Mesenchymal stem cell (in vitro differentiated cells and primary cell): ENCODE measurements at regions not wholly inside any gene's neighbourhood (a gene's known extent, or its start where the extent isn't known, plus 50 kb on each side); places are given as distances from the start of the nearest gene placed in this dataset.

Experiments
- DNase-seq: peaks from one replicate; pipeline ENCODE4 v3.0.0-alpha.2; 2013
- H2AFZ ChIP-seq: one replicate; pipeline ENCODE4 v1.6.1; 2013; ENCODE audit warnings: low read depth, mild to moderate bottlenecking, control low read depth, inconsistent platforms, low read length, moderate library complexity
- H2AK5ac ChIP-seq: 2 replicates; pipeline ENCODE4 v1.6.1; 2013; ENCODE audit warnings: low read length, moderate library complexity, mild to moderate bottlenecking, inconsistent platforms; ENCODE audit not compliant: severe bottlenecking
- H2BK120ac ChIP-seq: one replicate; pipeline ENCODE4 v1.6.1; 2013; ENCODE audit warnings: low read depth, mild to moderate bottlenecking, inconsistent platforms, low read length, moderate library complexity
- H2BK12ac ChIP-seq, 2 experiments: one replicate each; pipeline ENCODE4 v1.6.1; 2013; ENCODE audit warnings: inconsistent platforms in 2 of 2, low read length in 2 of 2, mild to moderate bottlenecking in 2 of 2, moderate library complexity in 2 of 2, control low read depth in 1 of 2
- H2BK15ac ChIP-seq: one replicate; pipeline ENCODE4 v1.6.1; 2013; ENCODE audit warnings: mild to moderate bottlenecking, low read depth, inconsistent platforms; ENCODE audit not compliant: poor library complexity, severe bottlenecking
- H2BK5ac ChIP-seq: 2 replicates; pipeline ENCODE4 v1.6.1; 2013; ENCODE audit warnings: low read depth, mild to moderate bottlenecking, low read length, control low read depth, inconsistent platforms; ENCODE audit not compliant: poor library complexity, severe bottlenecking
- H3K14ac ChIP-seq, 2 experiments: one replicate each; pipeline ENCODE4 v1.6.1; 2013; ENCODE audit warnings: inconsistent platforms in 2 of 2, low read length in 2 of 2, control low read depth in 1 of 2, mild to moderate bottlenecking in 1 of 2, moderate library complexity in 1 of 2
- H3K18ac ChIP-seq, 2 experiments: one replicate each; pipeline ENCODE4 v1.6.1; 2013; ENCODE audit warnings: inconsistent platforms in 2 of 2, low read length in 2 of 2, control low read depth in 1 of 2, low read depth in 1 of 2, mild to moderate bottlenecking in 1 of 2
- H3K23ac ChIP-seq, 2 experiments: one replicate each; pipeline ENCODE4 v1.6.1; 2013; ENCODE audit warnings: inconsistent platforms in 2 of 2, low read length in 2 of 2, mild to moderate bottlenecking in 2 of 2, moderate library complexity in 2 of 2, control low read depth in 1 of 2
- H3K27ac ChIP-seq: 2 replicates; pipeline ENCODE4 v1.5.1; 2013; ENCODE audit warnings: mild to moderate bottlenecking, moderate library complexity, low read length, control low read depth, inconsistent platforms; ENCODE audit not compliant: poor library complexity, severe bottlenecking
- H3K27me3 ChIP-seq, 2 experiments: 2 replicates each; pipeline versions ENCODE4 v1.6.1 to v1.7.0; 2013; ENCODE audit warnings: low read length in 2 of 2, mild to moderate bottlenecking in 2 of 2, moderate library complexity in 2 of 2, control low read depth in 1 of 2, inconsistent platforms in 1 of 2; ENCODE audit not compliant: control insufficient read depth in 1 of 2, insufficient read depth in 1 of 2
- H3K36me3 ChIP-seq, 2 experiments: 2 replicates each; pipeline versions ENCODE4 v1.6.1 to v1.7.0; 2013; ENCODE audit warnings: low read length in 2 of 2, control low read depth in 1 of 2, inconsistent platforms in 1 of 2, low read depth in 1 of 2, mild to moderate bottlenecking in 1 of 2; ENCODE audit not compliant: insufficient read depth in 2 of 2, control insufficient read depth in 1 of 2
- H3K4ac ChIP-seq, 2 experiments: one replicate each; pipeline ENCODE4 v1.6.1; 2013; ENCODE audit warnings: inconsistent platforms in 2 of 2, low read length in 2 of 2, mild to moderate bottlenecking in 2 of 2, moderate library complexity in 2 of 2, control low read depth in 1 of 2, low read depth in 1 of 2
- H3K4me1 ChIP-seq: 2 replicates; pipeline ENCODE4 v1.6.1; 2013; ENCODE audit warnings: low read depth, low read length, control low read depth; ENCODE audit not compliant: control insufficient read depth, insufficient read depth
- H3K4me2 ChIP-seq: 2 replicates; pipeline ENCODE4 v1.6.1; 2013; ENCODE audit warnings: low read length, mild to moderate bottlenecking, inconsistent platforms; ENCODE audit not compliant: poor library complexity, severe bottlenecking
- H3K4me3 ChIP-seq, 2 experiments: 2 replicates each; pipeline versions ENCODE4 v1.5.1 to v1.7.0; 2013; ENCODE audit warnings: low read length in 2 of 2, mild to moderate bottlenecking in 2 of 2, control low read depth in 1 of 2, low read depth in 1 of 2; ENCODE audit not compliant: insufficient read depth in 1 of 2
- H3K79me1 ChIP-seq: replicated peaks from 2 replicates; pipeline ENCODE4 v1.6.1; 2013; ENCODE audit warnings: mild to moderate bottlenecking, control low read depth, low read length, inconsistent platforms; ENCODE audit not compliant: poor library complexity, severe bottlenecking
- H3K9ac ChIP-seq: 2 replicates; pipeline ENCODE4 v1.7.0; 2013; ENCODE audit warnings: mild to moderate bottlenecking, low read length, moderate library complexity
- H3K9me3 ChIP-seq: 2 replicates; pipeline ENCODE4 v1.7.0; 2013; ENCODE audit warnings: mild to moderate bottlenecking, low read length; ENCODE audit not compliant: control insufficient read depth
- H4K8ac ChIP-seq: one replicate; pipeline ENCODE4 v1.6.1; 2013; ENCODE audit warnings: inconsistent platforms, mild to moderate bottlenecking, low read length, moderate library complexity
- H4K91ac ChIP-seq: one replicate; pipeline ENCODE4 v1.6.1; 2013; ENCODE audit warnings: mild to moderate bottlenecking, low read length, inconsistent platforms
- WGBS: methylation state at CpG from one replicate; pipeline ENCODE4 v1.1.7; 2013; ENCODE audit warnings: mixed read lengths; 5-methylcytosine and 5-hydroxymethylcytosine counted together

DNA sequence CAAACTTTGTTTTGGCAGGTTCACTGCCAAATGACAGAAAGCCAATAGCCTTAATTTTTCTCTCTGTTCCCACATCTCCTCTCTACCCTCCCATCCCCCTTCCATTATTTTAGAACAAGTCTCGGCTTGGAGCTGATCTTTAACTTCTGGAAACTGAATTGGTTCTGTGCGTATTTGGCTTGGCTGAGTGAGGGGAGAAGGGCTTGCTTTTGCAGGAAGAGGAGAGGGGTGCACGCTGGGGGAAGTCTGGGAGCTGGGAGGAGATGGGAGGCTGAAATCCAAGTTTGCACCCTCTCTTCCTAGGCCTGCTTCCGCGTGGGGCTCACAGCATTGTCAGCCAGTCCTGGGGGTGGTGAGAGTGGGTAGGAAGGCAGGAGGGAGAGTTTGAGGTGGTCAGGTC is 176.1 kb upstream of the SPRED2 start:
- no peak overlapping the region for H4K91ac ChIP-seq
- WGBS: 79% methylated on average over 5 of the region's 5 CpGs
- no peak overlapping the region for H3K18ac ChIP-seq

DNA sequence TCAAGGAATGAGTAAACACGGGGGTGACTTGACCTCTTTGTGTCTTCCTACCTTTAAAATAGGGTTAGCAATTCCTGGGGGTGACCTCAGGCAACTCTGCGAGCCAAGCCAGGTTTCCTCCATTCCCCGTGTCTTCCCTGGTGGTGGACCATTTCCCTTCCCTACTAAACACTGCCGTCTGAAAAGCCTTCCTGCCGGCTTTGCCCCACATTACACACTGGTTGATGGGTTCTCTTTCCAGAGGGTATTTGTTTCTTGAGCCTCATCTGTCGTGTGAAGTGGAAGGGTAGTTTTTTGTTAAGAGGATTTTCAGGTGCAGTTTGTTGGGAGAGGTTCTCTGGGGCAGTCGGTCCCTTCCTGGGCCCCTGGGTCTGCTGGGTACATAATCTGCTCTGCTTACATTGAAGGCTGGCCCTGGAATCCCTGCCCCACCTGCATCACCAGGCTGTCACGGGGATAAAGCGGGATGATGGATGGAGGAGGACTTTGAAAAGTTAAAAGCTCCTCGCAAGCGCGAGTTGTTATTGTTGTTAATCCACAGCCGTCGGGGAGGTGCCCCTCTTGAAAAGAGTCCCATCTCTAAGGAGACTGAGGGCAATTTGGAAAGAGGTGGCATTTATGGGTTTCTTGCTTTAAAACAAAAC is 175.4 kb upstream of the SPRED2 start:
- 86% methylated on average over 14 of the region's 14 CpGs for WGBS
- no peak overlapping the region for H2AFZ ChIP-seq
- H3K27me3 ChIP-seq: peaks cover 0 to 8% of the 10 kb centered on the region in 2 experiments
- no peak overlapping the region for H2BK12ac ChIP-seq
- H3K79me1 ChIP-seq: no peaks in the 10 kb centered on the region
- H2AK5ac ChIP-seq: no peak overlapping the region
- H3K18ac ChIP-seq: no peak overlapping the region
- H3K4me1 ChIP-seq: peaks cover 5% of the 10 kb centered on the region
- H3K9ac ChIP-seq: no peak overlapping the region
- no peak overlapping the region for H3K4me2 ChIP-seq
- no peak overlapping the region for H2BK5ac ChIP-seq
- no peak overlapping the region for H3K4ac ChIP-seq
- no peaks in the 10 kb centered on the region for H3K36me3 ChIP-seq
- H4K91ac ChIP-seq: no peak overlapping the region
- H2BK15ac ChIP-seq: no peak overlapping the region
- no peaks in the 10 kb centered on the region for H3K9me3 ChIP-seq
- H3K27ac ChIP-seq: no peak overlapping the region
- no peak overlapping the region for H3K4me3 ChIP-seq
- no peak overlapping the region for H2BK120ac ChIP-seq
- no peak overlapping the region for H3K23ac ChIP-seq
- H3K14ac ChIP-seq: no peak overlapping the region
- no peak overlapping the region for H4K8ac ChIP-seq
- DNase-seq: no peak

More for the DNA sequence above, 176.1 kb upstream of the SPRED2 start:
- no peak for DNase-seq
- no peak overlapping the region for H3K9ac ChIP-seq
- no peak overlapping the region for H4K8ac ChIP-seq
- H3K36me3 ChIP-seq: no peaks in the 10 kb centered on the region
- no peaks in the 10 kb centered on the region for H3K9me3 ChIP-seq
- H3K27me3 ChIP-seq: peaks cover 0 to 8% of the 10 kb centered on the region in 2 experiments
- H3K4me2 ChIP-seq: no peak overlapping the region
- H2BK5ac ChIP-seq: no peak overlapping the region
- H3K79me1 ChIP-seq: no peaks in the 10 kb centered on the region
- H2AFZ ChIP-seq: no peak overlapping the region
- no peak overlapping the region for H2AK5ac ChIP-seq
- no peak overlapping the region for H3K14ac ChIP-seq
- H2BK12ac ChIP-seq: no peak overlapping the region
- no peak overlapping the region for H3K4ac ChIP-seq
- H3K23ac ChIP-seq: no peak overlapping the region
- H3K4me1 ChIP-seq: peaks cover 5% of the 10 kb centered on the region
- H3K4me3 ChIP-seq: no peak overlapping the region
- no peak overlapping the region for H3K27ac ChIP-seq
- no peak overlapping the region for H2BK15ac ChIP-seq
- no peak overlapping the region for H2BK120ac ChIP-seq

DNA sequence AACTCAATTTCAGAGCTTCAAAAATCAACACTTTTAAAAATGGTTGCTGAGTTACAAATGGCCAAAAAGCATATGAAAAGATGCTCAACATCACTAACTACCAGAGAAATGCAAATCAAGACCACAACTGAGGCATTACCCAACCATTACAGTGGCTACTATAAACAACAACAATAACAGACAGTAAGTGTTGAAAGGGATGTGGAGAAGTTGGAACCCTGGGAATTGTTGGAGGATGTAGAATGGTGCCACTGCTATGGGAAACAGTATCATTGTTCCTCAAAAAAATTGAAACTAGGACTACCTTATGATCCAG is 173.3 kb upstream of the SPRED2 start:
- Histone ChIP-seq H4K8ac (no peak overlapping the region), H3K14ac (no peak overlapping the region), H3K79me1 (no peaks in the 10 kb centered on the region)

DNA sequence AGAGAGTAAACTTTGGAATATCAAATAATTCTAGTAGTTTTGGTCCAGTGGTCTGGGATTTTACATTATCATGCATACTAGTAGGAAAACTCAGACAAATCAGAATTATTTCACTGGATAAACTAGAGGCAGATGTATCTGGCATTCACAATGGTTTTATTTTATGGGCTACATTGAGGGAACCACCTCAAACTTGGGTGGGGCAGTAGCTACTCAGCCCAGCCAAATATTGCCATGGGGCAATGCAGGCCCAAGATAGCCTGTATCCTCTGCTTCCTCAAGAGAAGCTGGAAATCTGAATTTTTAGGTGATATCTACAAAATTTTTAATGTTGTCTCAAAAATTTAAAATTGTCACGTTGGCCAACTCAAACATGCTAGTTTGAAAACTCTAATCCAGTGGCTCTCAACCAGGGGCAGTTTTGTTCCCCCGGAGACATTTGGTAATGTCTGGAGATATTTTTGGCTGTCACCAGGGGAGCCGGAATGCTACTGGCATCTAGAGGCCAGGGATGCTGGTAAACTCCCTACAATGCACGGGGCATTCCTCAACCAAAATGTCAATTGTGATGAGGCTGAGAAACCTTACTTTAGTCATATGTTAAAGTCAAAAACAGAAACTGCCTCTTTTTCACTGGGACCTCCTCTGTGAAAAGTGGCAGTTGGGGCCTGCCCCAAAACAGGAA is 172.8 kb upstream of the SPRED2 start:
- no peak overlapping the region for H3K27ac ChIP-seq
- DNase-seq: no peak
- WGBS: 89% methylated on average over 4 of the region's 4 CpGs
- H3K36me3 ChIP-seq: no peaks in the 10 kb centered on the region
- H3K4me1 ChIP-seq: peaks cover 5% of the 10 kb centered on the region
- no peak overlapping the region for H3K4me3 ChIP-seq
- H2BK12ac ChIP-seq: no peak overlapping the region
- H3K27me3 ChIP-seq: peaks cover 0 to 8% of the 10 kb centered on the region in 2 experiments
- H4K8ac ChIP-seq: no peak overlapping the region
- no peak overlapping the region for H3K14ac ChIP-seq
- H3K79me1 ChIP-seq: no peaks in the 10 kb centered on the region
- no peak overlapping the region for H3K18ac ChIP-seq
- H2BK5ac ChIP-seq: no peak overlapping the region
- H4K91ac ChIP-seq: no peak overlapping the region
- H3K4ac ChIP-seq: no peak overlapping the region
- H2BK15ac ChIP-seq: no peak overlapping the region
- H3K4me2 ChIP-seq: no peak overlapping the region
- H3K9me3 ChIP-seq: no peaks in the 10 kb centered on the region
- H3K9ac ChIP-seq: no peak overlapping the region
- no peak overlapping the region for H2BK120ac ChIP-seq
- no peak overlapping the region for H3K23ac ChIP-seq
- no peak overlapping the region for H2AFZ ChIP-seq
- H2AK5ac ChIP-seq: no peak overlapping the region

More for the DNA sequence above, 173.3 kb upstream of the SPRED2 start:
- Histone ChIP-seq H3K27ac (no peak overlapping the region), H2AK5ac (no peak overlapping the region), H3K18ac (no peak overlapping the region), H3K36me3 (no peaks in the 10 kb centered on the region), H3K9ac (no peak overlapping the region), H4K91ac (no peak overlapping the region), H2BK15ac (no peak overlapping the region), H2BK12ac (no peak overlapping the region), H2BK120ac (no peak overlapping the region), H3K4ac (no peak overlapping the region), H3K23ac (no peak overlapping the region), H2AFZ (no peak overlapping the region), H3K4me1 (peaks cover 5% of the 10 kb centered on the region), H3K9me3 (no peaks in the 10 kb centered on the region), H2BK5ac (no peak overlapping the region), H3K4me2 (no peak overlapping the region), H3K27me3 (peaks cover 0 to 8% of the 10 kb centered on the region in 2 experiments), H3K4me3 (no peak overlapping the region)
- DNase-seq: no peak
